Medulla oblongata (tissue), 1 donor: ENCODE measurements at regions not wholly inside any gene's neighbourhood (a gene's known extent, or its start where the extent isn't known, plus 50 kb on each side); places are given as distances from the start of the nearest gene placed in this dataset.
"Not testable (repeated sequence)": the region's sequence is repeated elsewhere in the genome, so short reads cannot be mapped to it uniquely, and the experiment has no call there.

Experiments used
- DNase-seq: peaks from one replicate; pipeline ENCODE4 v3.0.0-alpha.2; 2015; ENCODE audit errors: extremely low spot score

DNA sequence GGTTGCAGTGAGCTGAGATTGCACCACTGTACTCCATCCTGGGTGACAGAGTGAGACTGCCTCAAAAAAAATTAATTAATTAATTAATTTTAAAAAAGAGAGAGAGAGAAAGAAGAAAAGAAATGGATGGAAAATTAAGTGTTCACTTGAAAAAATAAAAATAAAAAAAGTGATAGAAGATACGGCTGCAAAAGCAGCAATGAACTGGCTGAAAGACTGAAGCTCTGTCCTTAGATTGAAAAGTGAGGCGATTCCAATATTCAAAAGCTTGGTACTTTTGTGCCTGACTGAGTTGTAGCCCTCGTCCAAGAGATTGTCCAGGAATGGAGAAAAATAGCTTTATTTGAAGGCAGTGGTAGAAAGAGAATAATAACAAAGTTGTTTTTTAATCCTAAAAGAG, 154.6 kb downstream of the ADSS2 start:
- no peak for DNase-seq

DNA sequence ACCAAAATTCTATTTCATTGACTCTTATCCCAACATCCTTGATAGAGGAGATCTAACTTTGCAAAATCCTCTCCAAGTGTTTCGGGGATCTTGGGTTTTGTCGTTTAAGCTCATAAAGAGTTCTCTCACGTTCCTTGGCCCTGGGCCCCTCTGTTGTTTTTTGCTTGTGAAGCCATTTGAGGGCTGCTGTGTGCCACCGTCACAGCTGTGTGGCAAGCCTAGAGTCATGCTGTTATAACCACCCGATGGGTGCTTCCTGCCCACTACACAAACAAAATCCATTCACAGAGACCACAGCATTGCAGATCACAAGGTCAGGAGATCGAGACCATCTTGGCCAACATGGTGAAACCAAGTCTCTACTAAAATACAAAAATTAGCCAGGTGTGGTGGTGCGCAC, 154.1 kb downstream of the ADSS2 start:
- DNase-seq: no peak

DNA sequence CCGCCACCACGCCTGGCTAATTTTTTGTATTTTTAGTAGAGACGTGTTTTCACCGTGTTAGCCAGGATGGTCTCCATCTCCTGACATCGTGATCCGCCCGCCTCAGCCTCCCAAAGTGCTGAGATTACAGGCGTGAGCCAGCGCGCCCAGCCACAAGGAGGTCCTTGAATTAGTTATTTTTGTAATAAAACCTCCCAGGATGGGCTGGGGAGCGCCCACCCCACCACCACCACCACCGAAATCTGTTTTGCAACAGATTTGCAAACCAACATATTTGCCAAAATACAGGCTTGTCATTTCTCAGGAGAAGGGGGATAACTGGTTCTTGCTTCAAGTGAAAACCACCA, 151.7 kb downstream of the ADSS2 start:
- not testable (repeated sequence) for DNase-seq

DNA sequence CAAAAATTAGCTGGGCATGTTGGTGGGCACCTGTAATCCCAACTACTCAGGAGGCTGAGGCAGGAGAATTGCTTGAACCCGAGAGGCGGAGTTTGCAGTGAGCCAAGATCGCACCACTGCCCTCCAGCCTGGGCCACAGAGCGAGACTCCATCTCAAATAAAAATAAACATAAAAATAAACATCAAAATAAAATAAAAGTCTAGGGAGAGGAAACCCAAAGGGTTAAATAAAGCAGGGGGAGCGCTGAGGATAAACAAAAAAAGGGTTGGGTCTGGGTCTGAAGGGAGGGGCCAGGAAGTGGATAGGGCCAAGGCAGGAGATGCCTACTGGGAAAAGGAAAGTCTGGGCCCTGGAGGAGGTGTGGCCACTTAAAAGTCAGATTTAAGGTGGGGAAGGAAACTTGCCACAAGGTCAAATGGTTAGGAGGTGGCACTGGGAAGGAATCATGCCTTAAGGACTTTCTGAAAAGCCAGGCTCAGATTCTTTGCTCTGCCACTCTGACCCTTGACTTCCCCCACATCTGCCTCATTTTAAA, 150.0 kb downstream of the ADSS2 start:
- no peak for DNase-seq

DNA sequence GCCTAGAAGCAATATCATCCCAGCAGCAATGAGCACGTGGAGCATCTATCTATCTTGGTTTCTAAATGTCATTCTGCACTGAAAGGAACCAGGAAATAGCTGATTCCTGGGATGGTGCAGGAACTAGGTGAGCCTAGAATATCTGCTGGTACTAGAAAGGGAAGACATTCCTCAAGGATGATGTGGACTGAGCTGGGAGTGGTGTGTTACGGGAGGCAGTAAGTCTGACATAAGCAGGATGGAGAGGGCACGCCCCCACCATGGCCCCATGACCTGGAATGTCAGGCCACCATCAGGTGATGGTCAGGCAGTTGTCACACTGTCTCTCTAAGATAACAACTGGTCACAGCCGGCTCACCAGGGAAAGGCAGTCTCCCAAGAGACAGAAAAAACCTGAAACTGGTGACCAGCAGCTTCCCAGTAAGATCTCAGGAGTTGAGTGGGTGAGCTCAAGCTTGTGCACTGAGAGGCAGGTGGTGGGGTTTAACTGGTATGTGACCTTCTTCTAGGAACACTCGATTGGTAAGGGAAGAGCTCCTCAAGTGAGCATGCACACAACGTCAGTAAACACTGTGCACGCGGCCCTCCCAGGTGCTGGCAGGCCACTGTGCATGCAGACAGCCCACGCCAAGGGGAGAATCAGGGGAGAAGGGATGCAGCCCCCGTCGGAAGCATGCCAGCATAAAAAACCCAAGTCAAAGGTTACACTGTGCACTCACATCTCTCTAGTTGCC, 148.7 kb downstream of the ADSS2 start:
- DNase-seq: no peak

DNA sequence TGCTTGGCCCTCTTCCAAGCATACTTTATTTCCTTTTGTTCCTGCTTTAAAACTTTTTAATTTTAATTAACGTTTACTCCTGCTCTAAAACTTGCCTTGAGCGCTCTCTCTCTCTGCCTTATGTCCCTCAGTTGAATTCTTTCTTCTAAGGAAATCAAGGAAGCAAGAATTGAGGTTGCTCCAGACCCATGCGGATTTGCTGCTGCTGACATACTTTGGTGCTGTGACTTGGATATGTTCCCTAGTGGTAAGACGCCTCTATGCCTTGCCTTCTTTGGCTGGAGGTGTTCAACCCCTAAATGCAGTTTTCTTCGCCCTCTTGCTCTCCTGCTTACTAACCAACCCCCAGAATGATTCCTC, 148.1 kb downstream of the ADSS2 start:
- DNase-seq: no peak

DNA sequence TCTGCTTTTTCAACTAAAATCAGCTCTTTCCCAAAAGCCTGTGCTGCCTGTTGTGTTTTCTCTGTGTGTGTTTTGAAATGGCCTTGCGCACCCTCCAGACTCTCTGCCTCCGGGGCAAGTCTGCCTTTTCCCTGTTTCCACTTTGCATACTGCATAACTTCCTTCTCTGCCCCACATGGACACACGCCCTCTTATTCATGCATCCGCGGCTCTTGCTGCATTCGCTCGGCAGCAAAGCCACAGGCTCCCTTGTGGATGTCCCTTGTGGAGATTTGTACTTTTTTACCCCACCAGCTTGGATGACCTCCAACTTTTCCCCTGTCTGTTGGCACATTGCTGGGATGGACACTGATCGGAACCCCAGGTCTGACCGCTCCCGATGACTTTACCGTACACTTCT, 147.6 kb downstream of the ADSS2 start:
- no peak for DNase-seq

DNA sequence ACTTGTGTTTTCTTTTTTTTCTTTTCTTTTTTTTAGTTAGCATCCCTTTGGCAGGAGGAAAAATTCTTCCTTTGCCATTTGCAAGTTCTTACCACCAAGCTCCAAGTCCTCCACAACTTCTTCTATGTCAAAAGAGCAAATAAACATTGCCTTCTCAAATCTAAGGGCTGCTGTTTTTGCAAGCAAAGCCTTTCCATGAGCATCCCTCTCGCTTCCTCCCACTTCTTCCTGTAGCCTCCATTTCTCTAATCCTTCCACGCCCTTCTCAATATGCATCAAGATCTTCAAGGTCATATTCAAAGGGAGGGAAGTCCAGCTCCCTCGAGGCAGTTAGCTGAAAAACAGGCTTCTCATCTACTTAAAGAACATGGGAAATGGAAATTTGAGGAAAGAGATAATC, 147.1 kb downstream of the ADSS2 start:
- no peak for DNase-seq

DNA sequence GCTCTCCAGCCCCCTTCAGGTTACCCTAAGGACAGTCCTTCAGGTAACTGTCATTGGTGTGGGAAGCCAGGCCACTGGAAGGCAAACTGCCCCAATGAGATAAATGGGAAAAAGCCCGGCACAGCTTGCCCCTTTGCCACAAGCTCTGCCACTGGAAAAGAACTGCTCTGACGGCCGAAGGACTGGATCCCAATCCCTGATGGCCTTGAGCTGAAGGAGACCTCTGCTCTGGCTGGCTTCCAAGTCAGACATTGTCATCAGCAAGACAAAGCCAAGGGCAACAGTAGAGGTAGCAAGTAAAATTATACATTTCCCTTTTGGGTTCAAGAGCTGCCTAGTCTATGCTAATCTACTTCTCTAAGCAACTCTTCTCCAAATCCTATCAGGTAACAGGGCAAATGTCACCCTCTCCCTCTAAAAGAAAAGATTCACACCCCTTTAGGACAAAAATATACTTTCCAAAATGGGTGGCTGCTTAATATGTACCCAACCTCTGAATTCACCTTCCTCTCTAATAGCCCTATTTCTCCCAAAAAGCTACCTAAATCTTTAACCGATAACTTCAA, 145.8 kb downstream of the ADSS2 start:
- no peak for DNase-seq

DNA sequence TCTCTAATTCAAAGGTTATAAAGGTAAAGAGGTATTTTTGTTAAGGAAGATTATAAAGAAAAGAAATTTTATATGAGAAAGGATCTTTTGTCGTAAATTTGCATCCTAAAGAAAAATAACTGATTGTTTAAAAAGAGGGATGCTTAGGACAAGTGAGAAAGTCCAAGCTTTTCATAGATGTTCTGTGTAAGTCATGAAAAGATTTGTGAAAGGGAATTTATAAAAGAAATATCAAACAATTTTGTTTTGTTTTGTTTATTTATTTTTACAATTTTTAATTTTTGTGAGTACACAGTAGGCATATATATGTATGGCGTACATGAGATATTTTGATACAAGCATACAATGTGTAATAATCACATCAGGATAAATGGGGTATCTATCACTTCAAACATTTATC, 145.2 kb downstream of the ADSS2 start:
- no peak for DNase-seq

DNA sequence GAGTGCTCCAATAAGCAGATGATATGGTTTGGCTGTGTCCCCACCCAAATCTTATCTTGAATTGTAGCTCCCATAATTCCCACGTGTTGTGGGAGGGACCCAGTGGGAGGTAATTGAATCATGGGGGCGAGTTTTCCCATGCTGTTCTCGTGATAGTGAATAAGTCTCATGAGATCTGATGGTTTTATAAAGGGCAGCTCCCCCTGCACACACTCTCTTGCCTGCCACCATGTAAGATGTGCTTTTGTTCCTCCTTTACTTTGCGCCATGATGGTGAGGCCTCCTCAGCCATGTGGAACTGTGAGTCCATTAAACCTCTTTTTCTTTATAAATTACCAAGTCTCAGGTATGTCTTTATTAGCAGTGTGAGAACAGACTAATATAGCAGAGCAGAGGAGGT, 142.5 kb downstream of the ADSS2 start:
- DNase-seq: not testable (repeated sequence)

DNA sequence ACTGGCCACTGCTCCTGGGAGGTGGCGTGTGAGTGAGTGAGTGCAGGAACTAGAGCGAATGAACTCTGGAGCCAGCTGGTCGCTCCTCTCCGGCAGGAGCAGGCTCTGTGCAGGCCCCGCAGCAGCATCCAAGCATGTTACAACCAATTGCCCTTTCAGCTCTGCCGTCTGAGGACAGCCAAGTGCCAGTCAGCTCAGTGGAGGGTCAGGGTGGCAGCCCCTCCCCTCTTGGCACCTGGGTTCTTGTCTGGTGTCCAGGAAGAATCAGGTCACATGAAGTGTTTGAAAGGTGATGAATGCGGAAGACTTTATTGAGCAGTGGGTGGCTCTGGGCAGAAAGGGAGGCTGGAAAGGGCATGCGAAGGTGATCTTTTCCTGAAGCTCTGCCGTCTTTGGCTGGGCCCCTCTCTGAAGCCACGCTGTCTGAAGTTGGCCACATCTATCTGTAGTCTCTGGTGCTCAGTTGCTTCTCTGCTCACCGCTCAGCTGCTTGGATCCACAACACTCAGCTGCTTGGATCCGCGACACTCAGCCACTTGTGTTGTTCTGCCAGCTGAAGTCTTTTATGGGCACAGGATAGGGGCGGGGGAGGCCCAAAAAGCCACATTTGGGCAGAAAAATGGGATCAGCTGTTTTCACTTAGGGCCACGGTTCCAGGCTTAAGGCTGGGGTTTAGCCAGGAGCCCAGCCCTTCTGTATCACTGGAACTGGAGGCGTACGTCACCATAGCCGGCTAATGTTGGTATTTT, 139.8 kb downstream of the ADSS2 start:
- DNase-seq: peak; percentile 56

DNA sequence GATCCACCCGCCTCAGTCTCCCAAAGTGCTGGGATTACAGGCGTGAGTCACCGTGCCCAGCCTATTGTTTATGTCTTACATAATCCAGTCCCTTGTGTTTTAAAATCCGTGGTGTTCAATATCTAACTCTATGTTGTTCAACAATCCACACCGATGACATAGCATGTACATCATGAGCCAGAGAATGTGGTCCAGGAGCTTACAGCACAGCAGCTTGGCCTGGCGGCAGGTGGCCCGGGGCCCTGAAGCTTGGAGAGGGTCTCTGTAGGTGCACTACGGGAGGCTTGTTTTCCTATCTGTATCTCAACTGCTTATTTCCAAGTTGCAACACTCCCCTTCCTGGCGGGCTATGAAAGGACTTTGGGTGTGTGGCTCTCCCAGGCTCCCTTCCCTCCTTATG, 138.4 kb downstream of the ADSS2 start:
- DNase-seq: no peak

DNA sequence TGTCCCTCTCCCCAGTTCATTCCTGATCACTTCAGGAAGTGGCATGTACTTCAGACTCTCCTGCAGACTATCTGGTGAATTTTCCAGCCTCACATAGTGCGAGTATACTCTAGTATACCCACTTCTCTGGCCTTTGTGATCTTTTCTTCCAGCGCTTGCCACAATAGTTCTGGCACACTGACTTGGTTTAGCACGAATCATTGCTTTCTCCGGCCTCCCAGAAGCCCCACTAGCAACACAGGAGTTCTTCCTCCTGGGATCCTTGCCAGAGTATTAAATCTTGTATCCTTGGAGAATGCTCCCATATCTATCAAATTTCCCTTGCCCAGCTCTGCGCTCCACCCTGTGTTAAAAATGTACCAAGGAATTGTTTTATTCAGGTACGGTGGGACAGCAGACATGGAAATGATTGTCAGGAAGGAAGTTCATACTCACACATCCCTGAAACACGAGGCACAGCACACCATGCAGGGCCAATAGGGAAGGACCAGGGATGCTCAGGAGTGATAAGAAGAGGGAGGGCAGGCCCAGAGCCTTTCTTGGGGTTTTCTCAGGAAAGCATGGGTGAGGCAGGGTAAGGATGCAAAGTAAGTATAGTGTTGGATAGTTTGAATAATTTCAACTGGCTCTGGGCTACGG, 136.7 kb downstream of the ADSS2 start:
- DNase-seq: no peak

DNA sequence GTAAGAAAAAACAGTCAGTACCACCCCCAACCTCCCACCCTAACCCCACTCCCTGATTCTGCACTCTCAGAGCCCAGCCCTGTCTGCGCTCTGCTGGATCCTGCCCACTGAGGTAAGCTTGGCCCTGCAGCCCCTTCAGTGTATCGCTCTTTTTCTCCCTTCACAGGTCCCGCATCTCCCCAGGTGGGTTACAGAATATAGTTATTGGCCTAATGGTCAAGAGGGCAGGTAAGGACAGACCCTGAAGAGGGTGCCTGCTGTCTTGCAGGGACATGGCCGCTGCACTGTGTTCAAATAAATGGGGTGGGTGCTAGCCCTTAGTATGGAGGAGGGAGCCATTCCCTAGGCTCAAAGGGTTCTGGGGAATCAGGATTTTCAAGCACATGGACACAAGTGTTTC, 135.7 kb downstream of the ADSS2 start:
- no peak for DNase-seq

DNA sequence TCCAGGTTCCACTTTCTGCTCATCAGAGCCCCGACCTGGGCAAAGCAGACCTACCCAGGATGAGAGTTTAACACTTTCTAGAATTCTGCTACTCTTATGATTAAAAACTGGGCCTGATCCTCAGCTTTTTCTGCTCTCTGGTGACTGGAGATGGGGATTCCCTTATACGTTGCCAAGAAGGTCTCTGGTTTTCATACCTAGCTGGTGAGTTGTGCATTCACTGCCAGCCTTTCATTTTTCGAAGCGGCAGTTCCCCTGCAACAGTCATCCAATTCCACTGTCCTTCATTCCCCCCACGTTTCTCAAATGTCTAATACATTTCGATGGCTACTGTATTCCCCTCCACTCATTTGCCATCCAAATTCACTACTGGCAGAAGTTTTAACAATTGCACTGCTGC, 135.3 kb downstream of the ADSS2 start:
- DNase-seq: no peak

DNA sequence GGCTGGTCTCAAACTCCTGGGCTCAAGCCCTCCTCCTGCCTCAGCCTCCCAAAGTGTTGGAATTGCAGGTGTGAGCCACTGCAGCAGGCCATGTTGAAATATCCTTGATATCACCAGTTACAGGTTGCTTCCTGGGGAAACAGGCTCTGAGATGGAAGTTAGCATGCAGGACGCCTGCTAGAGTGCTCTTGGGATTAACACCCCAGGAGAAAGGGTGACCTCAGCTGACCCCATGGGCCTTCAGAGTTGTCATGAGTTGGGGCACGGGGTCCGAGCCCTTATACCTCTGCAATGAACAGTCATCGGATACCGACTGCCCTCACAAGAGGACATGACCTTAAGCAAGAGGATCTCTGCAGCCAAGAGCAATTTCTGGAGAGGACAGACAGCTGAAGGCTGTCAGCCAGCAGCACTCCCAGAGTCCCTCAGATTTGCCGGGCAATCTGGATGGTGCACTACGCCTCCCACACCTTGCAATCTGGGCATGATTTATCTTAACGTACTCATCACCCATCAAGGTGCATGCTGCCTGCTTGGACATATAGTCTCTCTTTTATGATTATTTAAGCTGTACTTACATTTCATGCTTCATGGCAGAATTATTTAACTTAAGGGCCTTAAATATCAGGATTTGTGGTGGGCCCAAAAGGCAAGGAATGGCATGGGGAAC, 134.6 kb downstream of the ADSS2 start:
- no peak for DNase-seq

DNA sequence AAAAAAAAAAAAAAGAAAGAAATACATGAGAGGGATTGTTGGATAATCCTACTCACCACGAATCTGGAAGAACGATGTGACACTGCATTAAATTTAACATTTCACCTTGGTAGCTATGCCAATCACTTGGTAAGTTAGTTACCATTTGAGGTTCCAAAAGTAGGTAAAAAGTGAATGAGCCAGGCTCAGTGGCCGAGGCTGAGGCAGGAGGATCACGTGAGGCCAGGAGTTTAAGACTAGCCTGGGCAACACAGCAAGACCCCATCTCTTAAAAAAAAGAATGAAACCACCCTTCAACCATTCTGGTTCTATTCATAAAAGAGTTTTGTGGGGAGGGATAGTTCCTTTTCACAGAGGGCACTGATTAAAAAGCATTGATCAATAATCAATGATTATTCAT, 133.6 kb downstream of the ADSS2 start:
- DNase-seq: no peak

DNA sequence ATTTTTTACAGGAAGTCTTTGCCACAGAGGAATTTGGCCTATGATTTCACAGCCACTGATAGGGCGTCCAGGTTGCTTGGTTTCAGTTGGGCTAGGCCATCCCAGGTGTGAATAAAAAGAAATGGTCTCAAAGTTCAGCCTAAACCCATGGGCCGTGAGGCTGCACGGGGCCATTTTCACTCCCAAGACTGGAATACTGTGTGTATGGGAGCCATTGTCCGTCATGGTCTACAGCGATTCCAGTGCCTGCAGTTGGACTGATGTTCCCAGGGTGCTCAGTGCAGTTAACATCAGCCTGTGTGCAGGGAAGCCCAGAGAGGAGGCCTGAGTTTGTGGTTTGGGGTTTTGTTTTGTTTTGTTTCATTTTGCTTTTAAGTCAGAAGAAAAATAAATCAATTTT, 133.2 kb downstream of the ADSS2 start:
- no peak for DNase-seq

DNA sequence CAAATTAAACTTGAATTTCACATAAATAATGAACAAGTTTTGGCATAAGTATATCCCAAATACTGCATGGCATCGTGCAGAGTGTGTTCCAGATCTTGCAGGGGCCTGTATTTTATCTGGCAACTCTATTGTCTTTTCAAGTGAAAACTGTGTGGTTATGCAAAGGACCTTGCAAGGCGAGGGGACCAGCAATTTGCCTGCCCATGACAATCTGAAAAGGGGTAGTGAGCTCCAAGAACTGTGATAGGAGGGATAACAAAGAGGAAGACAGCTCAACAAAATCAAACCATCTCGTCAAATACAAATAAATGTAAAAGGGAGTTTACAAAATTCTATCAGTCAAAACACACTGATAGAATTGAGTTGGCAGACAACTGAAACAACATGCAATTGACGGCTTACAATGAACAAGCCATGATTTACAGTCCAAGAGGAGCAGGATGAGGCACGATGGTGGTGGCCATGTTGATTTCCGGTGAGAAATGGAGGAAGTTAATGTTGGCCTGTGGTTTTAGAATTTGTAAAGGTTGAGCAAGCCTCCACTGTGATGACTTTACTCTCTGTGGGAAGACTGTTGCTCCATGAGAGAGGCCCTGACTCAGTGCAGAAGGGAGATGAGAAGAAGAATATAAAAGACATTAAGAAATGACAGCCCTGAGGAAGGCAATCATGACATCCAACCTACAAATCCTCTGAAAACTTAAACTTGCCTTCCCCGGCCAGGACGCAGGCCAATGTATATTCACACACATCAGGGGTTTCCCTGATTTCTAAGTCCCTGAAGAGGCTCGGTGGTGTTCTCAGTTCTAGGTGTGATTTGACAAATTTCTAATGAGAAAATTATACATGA, 132.2 kb downstream of the ADSS2 start:
- DNase-seq: peak; percentile 53

DNA sequence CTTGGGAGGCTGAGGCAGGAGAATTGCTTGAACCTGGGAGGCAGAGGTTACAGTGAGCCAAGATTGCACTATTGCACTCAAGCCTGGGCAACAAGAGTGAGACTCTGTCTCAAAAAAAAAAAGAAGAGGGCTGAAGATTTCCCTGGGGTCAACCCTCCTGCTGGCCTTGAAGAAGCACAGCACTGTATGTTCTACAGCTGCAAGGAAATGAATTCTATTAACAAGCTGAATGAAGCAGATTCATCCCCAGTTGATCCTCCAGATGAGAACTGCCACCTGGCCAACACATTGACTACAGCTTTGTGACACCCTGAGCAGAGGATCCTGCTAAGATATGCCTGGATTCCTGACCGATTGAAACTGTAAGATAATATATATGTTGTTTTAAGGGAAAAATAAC, 129.5 kb downstream of the ADSS2 start:
- DNase-seq: no peak
